ENCODE measurements at regions not wholly inside any gene's neighbourhood (a gene's known extent, or its start where the extent isn't known, plus 50 kb on each side); places are given as distances from the start of the nearest gene placed in this dataset.
"Not testable (repeated sequence)": the region's sequence is repeated elsewhere in the genome, so short reads cannot be mapped to it uniquely, and the experiment has no call there.

DNA sequence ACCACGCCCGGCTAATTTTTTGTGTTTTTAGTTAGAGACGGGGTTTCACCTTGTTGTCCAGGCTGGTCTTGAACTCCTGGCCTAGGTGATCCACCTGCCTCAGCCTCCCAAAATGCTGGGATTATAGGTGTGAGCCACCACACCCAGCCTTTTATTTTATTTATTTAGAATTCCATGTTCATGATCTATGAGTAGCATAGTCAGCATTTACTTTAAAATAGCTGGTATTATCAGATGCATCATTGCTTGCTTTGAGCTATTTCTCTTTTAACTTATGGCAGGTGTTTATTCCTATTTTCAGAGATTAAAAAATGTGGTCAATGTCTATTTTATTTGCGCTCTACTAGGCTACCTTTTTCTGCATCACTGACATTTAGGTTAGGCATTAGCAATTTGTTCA, 152.0 kb downstream of the UTRN start:
- DNase-seq = no peak

DNA sequence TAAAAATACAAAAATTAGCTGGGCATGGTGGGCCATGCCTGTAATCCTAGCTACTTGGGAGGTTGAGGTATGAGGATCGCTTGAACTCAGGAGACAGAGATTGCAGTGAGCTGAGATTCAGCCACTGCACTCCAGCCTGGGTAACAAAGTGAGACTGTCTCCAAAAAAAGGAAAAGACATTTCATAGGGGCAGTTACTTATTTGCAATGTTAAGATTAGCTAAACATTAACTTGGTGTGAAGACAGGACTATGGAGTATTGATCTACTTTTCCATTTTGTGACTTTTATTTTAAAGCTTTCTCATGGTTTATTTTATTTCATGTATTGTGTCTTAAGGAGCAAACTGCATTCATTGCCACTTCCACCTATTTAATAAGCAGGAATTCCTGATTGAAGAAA, 153.0 kb downstream of the UTRN start:
- DNase-seq = no peak

DNA sequence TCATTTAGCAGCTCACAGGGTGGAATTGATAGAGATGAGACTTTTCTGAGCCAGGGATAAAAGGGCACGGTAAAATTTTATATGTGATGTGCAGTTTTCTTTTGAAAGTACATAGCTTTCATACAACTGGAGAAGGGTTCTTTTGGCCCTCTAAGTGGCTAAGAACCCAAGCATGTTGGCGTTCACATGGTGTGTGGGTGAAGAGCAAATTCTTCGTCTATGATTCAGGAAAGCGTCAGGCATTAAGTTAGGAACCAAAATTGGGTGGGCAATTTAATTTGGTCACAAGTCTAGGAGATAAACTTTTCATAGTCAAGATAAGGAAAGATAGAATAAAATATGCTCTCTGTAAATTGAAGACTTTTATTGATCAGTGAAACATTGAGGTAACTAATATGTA, 153.9 kb downstream of the UTRN start:
- DNase-seq = no peak

DNA sequence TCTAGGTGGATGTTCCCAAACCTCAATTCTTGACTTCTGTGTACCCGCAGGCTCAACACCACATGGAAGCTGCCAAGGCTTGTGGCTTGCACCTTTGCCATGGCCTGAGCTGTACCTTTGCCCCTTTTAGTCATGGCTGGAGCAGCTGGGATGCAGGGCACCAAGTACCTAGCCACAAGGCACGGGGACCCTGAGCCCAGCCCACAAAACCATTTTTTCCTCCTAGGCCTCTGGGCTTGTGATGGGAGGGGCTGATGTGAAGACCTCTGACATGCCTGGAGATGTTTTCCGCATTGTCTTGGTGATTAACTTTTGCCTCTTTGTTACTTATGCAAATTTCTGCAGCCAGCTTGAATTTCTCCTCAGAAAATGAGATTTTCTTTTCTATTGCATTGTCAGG, 156.7 kb downstream of the UTRN start:
- not testable (repeated sequence) for DNase-seq

DNA sequence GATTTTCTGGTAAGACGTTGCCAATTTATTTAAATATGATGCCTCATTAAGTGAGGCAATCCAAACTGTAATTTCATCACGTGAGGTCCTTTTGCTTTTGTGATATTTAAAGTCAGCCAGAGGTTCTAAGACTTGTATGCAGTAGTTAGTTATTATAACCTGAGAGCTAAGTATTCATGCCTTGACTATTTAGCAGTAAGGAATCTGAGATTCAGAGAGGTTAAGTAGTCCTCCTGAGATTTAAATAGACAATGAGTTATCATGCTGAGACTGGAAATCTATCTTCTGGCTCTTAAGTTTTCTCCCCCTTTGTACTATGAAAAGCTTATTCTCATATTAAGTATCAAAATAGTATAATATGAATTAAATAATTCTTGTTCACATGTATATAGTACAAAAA, 158.0 kb downstream of the UTRN start:
- DNase-seq = no peak

DNA sequence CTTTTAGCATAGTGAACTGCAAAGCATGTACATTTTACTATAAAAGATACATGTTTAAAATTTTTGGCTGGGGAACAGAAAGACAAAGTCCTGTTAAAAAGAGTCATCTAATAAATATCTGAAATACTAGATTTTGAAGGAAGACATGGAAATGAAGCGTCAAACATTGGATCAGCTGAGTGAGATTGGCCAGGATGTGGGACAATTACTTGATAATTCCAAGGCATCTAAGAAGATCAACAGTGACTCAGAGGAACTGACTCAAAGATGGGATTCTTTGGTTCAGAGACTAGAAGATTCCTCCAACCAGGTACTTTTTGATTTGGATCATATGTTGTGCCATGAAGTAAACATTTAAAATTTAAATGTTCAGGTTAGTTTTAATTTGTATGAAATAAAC, 162.3 kb downstream of the UTRN start:
- DNase-seq = no peak

DNA sequence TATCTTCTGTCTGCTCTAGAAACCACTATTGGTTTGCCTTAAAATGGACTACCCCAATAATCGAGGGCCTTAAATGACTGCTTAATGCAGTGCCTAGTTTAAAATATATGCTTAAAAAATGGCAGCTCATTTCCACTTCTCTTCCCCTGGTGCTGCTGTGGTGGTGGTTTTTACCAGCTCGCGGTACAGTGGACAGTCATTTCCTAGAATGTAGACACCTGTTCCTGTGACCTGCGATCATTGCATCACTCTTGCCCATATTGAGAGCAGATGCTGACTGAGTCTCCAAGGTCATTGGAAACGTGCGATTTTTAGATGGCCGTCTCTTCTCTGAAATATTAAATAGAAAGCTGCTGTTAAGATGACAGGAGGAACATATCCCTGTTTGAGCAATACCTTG, 164.1 kb downstream of the UTRN start:
- no peak for DNase-seq

DNA sequence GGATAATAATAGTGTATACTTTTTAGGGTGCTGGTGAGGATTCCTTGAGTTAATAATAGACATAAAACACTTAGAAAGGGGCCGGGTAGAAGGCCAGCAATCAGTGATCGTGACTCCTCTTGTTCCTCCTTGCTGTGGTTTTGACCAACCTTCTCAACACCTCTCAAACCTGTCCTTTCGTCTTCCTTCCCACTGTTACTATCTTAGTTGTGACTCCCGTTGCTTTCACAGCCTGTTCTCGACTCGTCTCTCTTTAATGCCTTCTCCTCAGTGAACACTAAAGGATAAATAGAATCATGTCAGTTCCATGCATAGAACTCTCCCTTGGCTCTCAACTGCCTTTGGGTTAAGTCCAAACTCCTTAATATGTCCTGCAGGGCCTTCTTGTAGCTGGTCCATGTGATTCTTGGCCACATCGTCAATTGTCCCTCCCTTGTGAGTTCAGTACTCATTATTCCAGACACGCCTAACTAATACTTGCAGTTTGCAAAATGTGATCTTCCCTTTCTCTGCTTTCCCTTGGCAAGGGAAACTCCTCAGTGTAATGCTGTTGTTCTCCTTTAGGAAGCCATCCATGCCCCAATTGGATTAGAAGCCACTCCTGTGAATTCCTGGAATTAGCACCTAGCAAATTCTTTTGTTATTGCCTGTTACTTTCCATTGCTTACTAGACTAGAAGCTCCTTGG, 164.9 kb downstream of the UTRN start:
- no peak for DNase-seq

DNA sequence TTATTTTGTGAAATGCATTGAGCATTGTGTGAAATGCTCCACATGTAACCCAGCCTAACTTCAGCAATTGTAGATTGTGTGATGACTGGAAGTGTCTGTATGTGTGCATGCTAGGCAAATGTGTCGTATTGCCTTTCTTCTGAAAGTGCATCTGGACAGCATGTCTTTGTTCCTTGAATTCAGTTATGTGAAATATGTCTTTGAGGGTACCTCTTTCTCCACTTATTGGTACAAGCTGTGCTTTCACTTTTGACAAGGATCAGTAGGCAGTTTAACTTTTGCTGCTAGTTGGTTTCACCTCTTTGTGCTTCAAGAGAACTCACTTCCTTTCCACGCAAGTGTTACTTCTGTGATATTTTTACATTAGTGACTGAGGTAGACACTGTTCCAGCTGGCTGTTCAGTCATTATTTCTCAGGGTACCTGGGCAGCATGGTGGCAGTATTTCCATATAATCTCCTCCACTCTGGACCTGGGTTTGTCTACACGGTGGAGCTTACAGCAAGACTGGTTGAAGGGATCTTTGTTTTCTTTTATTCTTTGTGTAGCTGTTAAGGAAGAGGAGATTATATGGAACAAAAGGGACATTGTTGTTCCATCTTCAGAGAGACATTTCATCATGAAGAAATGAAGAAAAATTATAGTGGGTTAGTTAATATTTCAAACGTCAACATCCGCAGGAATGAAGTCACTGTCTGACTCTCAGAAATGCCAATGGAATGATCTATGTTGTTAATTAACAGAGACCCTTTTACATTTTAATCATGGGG, 175.4 kb downstream of the UTRN start:
- DNase-seq = no peak

DNA sequence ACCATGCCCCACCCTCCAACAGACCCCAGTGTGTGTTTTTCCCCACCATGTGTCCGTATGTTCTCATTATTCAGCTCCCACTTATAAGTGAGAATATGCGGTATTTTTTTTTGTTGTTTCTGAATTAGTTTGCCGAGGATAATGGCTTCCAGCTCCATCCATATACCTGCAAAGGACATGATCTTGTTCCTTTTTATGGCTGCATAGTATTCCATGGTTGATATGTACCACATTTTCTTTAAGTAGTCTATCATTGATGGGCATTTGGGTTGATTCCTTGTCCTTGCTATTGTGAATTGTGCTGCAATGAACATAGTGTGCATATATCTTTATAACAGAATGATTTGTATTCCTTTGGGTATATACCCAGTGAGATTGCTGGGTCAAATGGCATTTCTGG, 176.9 kb downstream of the UTRN start:
- DNase-seq = no peak

DNA sequence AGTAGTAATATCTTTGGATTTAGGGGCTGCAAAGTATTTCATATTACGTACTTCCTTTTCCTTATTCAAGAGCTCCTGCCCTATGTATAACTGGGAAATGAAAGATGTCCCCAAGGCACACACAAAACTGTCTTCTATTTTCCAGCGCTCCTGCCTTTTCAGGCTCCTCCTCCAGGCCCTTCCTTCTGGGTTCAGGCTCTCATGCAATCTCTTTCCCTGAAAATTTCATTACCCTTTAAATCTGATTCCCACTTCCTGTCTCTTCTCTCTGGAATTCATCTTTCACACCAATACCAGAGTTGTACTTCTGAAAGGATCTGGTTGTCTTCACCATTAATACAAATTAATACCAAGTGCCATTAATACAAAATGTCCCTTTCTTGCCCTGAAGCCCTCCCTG, 181.6 kb downstream of the UTRN start:
- no peak for DNase-seq

DNA sequence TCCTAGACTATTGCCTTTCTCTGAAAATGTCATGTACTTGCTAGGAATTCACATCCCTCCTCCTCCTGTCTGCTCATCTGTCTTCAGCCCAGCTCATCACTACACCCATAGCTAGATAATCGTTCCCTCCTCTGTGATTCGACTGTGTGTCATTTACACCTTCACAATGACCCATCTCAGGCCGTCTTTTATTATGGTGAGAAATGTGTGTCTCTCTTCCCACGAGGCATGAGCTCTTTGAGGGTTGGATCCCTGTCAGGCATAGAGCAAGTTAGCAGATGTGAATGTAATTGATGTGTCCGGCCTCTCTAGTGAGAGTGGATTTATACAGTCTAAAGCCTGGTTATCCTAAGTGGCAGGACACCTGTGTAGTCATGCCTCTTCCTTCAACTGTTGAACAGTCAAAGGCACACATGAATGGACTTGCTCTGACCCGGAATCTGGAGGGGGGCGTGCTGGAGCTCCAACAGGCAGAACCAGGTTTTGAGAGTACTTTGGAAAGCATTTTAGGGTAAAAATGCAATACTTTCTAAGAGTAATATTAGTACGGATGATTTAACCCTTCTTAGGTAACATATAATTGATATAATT, 182.1 kb downstream of the UTRN start:
- DNase-seq = no peak

DNA sequence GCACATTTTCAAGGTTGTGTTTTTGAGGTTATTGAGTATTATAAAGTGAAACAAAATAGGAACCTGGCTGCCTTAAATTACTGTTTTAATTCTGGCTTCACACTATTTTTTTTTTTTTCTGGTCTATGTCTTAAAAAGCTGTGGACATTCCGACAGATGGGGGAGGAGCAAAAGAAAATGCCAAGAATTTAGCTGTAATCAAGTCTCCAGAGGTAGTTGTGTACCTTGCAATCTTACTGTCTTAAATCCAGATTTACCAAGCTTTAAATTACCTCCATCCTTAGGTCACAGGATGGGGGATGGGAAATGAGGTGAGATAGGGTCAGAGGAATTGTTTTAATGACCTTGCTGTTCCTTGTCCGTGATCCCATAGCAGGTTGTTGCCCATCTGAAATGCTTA, 182.8 kb downstream of the UTRN start:
- DNase-seq = no peak

DNA sequence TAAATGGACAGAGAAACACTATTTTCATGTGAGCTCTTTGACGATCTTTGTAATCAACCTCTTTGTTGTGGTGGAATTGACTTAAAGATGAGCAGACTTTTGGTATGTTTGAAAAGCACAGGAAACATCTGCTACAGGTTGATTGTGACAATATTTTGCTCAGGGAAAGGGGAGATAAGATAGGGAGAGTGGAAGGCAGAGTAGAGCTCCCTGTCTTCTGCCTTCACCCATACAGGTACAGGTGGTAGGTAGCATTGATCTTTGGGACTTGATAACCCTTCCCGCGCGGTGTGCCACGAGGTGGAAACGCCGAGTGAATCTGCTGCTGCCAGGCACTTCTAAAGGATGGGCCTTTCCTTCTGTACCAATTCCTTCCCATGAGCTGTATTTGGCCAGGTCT, 183.6 kb downstream of the UTRN start:
- no peak for DNase-seq

DNA sequence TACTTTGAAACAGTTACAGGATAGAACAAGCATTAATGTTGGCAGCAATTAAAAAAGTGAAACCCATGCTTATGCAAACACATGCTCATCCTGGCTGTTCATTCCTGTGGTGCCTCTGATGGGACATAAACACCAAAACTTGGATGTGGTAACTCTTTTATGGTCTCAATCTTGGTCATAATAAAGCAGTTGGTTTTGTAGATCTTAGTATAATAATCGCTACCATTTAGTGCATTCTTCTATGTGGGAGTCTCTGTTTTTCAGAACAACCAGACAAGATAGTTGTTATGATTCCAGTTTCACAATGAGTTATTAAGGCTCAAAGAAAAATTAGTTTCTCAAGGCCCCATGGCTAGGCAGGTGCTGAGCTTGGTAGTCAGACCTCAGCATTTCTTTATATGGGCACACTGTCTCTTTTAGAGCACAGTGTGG, 184.0 kb downstream of the UTRN start:
- no peak for DNase-seq

DNA sequence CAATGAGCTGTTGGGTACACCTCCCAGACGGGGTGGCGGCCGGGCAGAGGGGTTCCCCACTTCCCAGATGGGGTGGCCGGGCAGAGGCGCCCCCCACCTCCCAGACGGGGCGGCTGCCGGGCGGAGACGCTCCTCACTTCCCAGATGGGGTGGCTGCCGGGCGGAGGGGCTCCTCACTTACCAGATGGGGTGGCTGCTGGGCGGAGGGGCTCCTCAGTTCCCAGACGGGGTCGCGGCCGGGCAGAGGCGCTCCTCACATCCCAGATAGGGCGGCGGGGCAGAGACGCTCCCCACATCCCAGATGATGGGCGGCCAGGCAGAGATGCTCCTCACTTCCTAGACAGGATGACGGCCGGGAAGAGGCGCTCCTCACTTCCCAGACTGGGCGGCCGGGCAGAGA, 185.1 kb downstream of the UTRN start:
- not testable (repeated sequence) for DNase-seq

DNA sequence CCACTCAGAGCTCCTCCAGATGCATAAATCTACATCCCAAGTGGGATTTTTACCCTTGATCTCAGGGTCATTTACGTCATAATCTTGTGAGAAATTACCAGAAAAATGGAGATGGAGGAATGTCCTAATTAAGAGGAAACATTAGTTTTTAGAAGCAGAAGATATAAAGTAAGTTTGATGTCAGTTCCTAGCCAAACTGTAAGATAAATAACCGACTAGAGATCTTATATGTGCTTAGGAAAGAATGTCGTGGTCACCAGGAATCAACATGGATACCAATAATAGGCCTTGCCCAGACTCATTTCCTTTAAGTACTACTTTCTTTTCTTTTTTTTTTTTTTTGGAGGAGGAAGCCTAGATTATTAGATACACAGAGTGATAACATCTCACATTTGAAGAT, 186.9 kb downstream of the UTRN start:
- DNase-seq = no peak

DNA sequence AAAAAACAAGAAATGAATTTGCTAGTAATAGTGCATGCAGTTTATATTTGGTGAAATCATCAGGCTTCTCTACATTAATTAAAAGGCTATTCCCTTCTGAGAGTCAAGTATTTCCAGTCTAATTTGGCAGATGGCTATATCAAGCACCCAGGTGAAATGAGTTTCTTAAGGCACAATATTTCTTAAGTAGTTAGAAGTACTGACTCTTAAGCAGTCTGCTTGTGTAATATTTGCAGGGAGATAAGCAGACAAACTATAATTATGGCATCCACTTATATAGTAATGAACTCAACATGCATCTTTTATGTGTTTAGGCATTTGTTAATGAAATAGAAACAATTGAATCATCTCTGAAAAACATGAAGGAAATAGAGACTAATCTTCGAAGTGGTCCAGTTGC, 189.2 kb downstream of the UTRN start:
- no peak for DNase-seq

DNA sequence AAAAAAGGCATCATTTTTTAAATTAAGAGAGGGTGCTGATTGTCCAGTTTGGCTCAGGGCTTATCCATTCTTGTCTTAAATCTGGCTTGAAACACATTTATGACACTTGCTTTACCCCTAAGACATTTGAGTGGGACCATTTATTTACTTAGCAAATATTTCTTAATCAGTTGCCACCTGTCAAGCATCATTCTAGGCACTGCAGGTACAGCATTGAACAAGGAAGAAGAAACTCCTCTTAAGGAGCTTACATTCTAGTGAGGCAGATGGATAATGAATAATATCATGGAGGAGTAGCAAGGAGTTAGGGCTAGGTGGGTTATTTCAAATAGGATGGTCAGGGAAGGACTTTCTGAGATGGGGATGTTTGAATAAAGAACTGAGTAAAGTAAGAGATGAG, 189.8 kb downstream of the UTRN start:
- no peak for DNase-seq

DNA sequence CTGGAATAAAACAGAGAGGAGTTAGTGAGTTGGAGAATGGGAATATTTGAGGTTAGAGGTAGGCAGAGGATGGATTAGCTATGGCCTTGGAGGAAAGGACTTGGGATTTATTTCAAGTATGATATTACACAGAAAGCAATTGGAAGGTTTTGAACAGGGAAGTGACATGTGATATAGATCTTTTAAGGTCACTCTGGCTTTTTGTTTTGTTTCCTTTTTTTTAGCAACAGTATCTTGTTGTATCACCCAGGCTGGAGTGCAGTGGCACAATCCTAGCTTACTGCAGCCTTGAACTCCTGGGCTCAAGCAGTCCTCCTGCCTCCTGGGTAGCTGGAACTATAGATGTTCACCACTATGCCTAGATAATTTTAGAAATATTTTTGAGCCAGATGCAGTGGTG, 190.3 kb downstream of the UTRN start:
- no peak for DNase-seq

DNA sequence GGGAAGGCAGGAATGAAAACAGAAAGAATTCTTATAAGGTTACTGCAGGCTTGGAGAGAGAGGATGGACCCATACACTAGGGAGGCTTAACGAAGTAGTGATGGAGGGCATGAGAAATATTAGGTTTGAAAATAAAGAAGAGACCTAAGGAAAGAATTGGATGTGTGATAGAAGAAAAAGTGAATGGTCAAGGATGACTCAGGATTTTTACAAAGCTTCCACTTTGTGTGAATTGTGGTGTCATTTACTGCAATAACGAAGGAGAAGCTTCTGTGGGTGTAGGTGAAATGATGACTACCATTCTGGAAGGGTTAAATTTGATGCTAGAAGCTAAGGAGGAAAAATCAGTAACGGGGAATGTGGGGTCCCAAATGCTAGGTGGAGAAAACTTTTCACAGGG, 191.2 kb downstream of the UTRN start:
- no peak for DNase-seq

DNA sequence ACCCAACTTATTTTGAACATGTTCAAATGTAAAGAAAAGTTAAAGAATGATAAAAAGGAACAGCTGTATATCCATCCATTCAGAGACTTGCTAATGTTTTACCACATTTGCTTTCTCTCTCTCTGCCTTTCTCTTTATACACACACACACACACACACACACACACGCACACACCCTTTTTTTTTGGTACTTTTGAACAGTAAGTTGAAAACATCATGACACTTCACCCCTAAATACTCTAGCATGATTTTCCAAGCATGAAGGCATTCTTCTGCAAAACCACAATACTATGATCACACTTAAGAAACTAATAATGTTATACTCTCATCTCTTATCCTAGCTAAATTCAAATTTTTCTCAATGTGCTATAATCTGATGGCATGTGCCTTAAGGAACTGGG, 192.3 kb downstream of the UTRN start:
- no peak for DNase-seq

DNA sequence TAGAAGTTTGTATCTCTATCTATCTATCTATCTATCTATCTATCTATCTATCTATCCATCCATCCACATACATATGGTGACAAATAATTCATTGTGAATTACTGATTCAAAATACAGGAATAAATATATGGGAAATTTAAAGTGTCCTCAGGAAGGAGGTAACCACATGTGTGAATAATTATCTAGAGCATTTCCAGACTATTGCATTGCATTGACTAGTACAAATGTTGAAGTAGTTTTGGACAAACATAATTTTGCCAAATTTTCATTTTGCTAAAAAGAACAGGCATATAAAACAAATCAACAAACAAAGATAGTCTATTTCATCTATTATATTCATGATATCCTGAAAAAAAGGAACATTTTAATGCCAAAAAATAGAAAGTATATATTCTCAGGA, 192.7 kb downstream of the UTRN start:
- DNase-seq = no peak

DNA sequence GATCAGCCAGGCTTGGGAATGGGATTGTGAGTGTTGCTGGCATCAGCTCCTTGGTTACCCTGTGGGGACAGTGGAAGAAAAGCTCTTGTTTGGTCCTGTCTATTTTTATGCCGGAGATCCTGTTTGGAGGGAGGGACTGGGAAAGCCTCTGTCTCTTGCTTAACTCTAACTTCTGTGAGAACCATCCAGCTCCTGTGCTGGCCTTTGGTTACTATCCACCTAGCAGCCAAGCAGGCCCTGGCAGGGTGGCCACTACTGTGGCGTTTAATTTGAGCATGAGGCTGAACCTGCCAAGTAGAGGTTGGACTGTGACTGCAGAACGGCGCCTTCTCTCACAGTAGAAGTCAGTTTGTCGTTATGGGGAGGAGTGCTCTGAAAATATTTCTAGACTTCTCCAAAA, 193.3 kb downstream of the UTRN start:
- no peak for DNase-seq

Data from activated gamma-delta T cell (primary cell).